ENCODE measurements at regions not wholly inside any gene's neighbourhood (a gene's known extent, or its start where the extent isn't known, plus 50 kb on each side); places are given as distances from the start of the nearest gene placed in this dataset.

DNA sequence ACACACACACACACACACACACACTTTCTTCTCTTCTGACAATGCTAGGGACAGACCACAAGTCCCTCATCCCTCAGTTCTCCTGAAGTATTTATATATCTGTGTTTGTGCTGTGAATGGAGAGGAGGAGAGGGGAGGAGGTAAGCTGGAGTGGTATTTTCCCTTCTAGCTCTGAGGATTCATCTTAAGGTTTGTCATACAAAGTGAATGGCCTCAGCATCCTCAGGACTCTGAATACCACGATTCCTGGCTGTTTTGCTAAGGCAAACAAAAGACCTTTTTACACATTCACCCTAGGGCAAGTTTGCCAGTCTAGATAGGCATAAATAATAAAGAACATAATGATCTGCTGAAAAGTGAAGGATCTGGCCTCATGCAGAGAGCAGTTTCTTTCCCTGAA, 65.7 kb upstream of the CHMP2B start:
- Histone ChIP-seq H3K79me2 (ENCODE audit: control insufficient read depth in 1 of 2, insufficient read depth in 2 of 2, low read length in 2 of 2) (no peaks in the 10 kb centered on the region), H3K9me3 (ENCODE audit: insufficient read depth in 2 of 2, low read depth in 1 of 2, low read length in 1 of 2) (no peaks in the 10 kb centered on the region), H3K9ac (replicated peaks in 1 of 4; ENCODE audit: extremely low read depth in 1 of 4, low read depth in 3 of 4, low read length in 3 of 4) (no peak overlapping the region), H2BK120ac (replicated peaks; ENCODE audit: low read depth, low read length) (no peak overlapping the region), H3K36me3 (ENCODE audit: control insufficient read depth in 2 of 4, insufficient read depth in 4 of 4, low read length in 3 of 4) (no peaks in the 10 kb centered on the region), H3K27me3 (replicated peaks in 1 of 4; ENCODE audit: control insufficient read depth in 3 of 4, extremely low read depth in 1 of 4, insufficient read depth in 3 of 4, low read length in 3 of 4) (no peaks in the 10 kb centered on the region), H4K5ac (ENCODE audit: insufficient read length, low read depth, low read length) (no peak overlapping the region), H3K23ac (ENCODE audit: insufficient read length) (no peak overlapping the region), H3K79me1 (ENCODE audit: low read depth, low read length) (no peaks in the 10 kb centered on the region), H4K8ac (ENCODE audit: extremely low read depth, insufficient read depth, low read length) (no peak overlapping the region), H3K4me1 (replicated peaks in 1 of 4; ENCODE audit: control insufficient read depth in 3 of 4, insufficient read depth in 4 of 4, low read length in 3 of 4) (peaks cover 0 to 9% (median 2%) of the 10 kb centered on the region in 4 experiments; a peak in 2 of 7 replicates), H2BK15ac (ENCODE audit: low read length) (no peak overlapping the region), H2AFZ (ENCODE audit: low read length) (peak overlapping the region; percentile 68), H4K91ac (replicated peaks; ENCODE audit: insufficient read length, low read length) (no peak overlapping the region), H3K56ac (replicated peaks; ENCODE audit: insufficient read length, low read depth, low read length) (no peak overlapping the region), H2BK20ac (ENCODE audit: low read length) (no peak overlapping the region), H3K4ac (replicated peaks; ENCODE audit: insufficient read length, low read depth, low read length) (no peak overlapping the region), H3K4me3 (ENCODE audit: extremely low read depth in 1 of 4, insufficient read depth in 2 of 4, low read depth in 3 of 4, low read length in 4 of 4) (no peak overlapping the region), H4K20me1 (replicated peaks in 1 of 2; ENCODE audit: control insufficient read depth in 1 of 2, insufficient read depth in 2 of 2, low read length in 2 of 2) (no peaks in the 10 kb centered on the region), H3K23me2 (ENCODE audit: low read depth, low read length) (no peaks in the 10 kb centered on the region), H2AK5ac (ENCODE audit: low read depth, low read length) (no peak overlapping the region), H2BK12ac (ENCODE audit: low read depth, low read length) (no peak overlapping the region), H3K4me2 (ENCODE audit: insufficient read depth in 1 of 2, low read depth in 2 of 2, low read length in 2 of 2) (no peak overlapping the region), H2BK5ac (ENCODE audit: low read depth, low read length) (no peak overlapping the region), H3K18ac (ENCODE audit: extremely low read depth, low read length) (no peak overlapping the region), H3K27ac (ENCODE audit: low read depth, low read length) (no peak overlapping the region), H3K14ac (ENCODE audit: insufficient read length) (no peak overlapping the region)
- no peak for TF ChIP-seq SIN3A (conservative IDR thresholded peaks at IDR 0.05 in 1 of 2, IDR thresholded peaks at IDR 0.05 in 1 of 2; ENCODE audit: low read depth in 1 of 2, low read length in 2 of 2)
- TF ChIP-seq BRCA1 (IDR thresholded peaks at IDR 0.05; ENCODE audit: low read depth, low read length), result no peak
- TF ChIP-seq EGR1 (IDR thresholded peaks at IDR 0.05; ENCODE audit: borderline replicate concordance, low read depth, low read length), result no peak
- no peak for TF ChIP-seq ZNF274 (IDR thresholded peaks at IDR 0.05; ENCODE audit: borderline replicate concordance, extremely low read depth, low read length)
- TF ChIP-seq RNF2 (IDR thresholded peaks at IDR 0.05; ENCODE audit: borderline replicate concordance, low read depth, low read length, missing control alignments, poor library complexity, severe bottlenecking), result no peak
- no peak for TF ChIP-seq BCL11A (IDR thresholded peaks at IDR 0.05; ENCODE audit: low read depth in 2 of 2, low read length in 2 of 2)
- TF ChIP-seq PHF8 (conservative IDR thresholded peaks at IDR 0.05; ENCODE audit: low read depth, low read length), result no peak
- no peak for TF ChIP-seq SUZ12 (IDR thresholded peaks at IDR 0.05; ENCODE audit: low read length)
- TF ChIP-seq EP300 (IDR thresholded peaks at IDR 0.05; ENCODE audit: borderline replicate concordance in 1 of 2, low read depth in 2 of 2, low read length in 2 of 2), result no peak
- no peak for TF ChIP-seq ASH2L (IDR thresholded peaks at IDR 0.05; ENCODE audit: low read length)
- TF ChIP-seq CBX8 (IDR thresholded peaks at IDR 0.05; ENCODE audit: borderline replicate concordance, low read depth, low read length), result no peak
- no peak for TF ChIP-seq RBBP5 (IDR thresholded peaks at IDR 0.05; ENCODE audit: borderline replicate concordance, low read depth, low read length)
- no peak for TF ChIP-seq HDAC2 (IDR thresholded peaks at IDR 0.05; ENCODE audit: borderline replicate concordance in 1 of 2, low read depth in 2 of 2, low read length in 2 of 2)
- CTCF ChIA-PET (ENCODE audit: partially characterized antibody), result interaction anchor here (0.8 to 1.6 kb wide), 4 partner anchors 16 to 388 kb away, joined by 3 to 4 read pairs (median 4); no protein-coding TSS in a partner anchor
- FAIRE-seq (no peak), DNase-seq (ENCODE audit: low read depth in 1 of 2, low spot score in 2 of 2) (no peak)
- POLR2A ChIA-PET (ENCODE audit: partially characterized antibody), result no interaction called here
- WGBS, 2 experiments (ENCODE audit: extremely low coverage in 1 of 2, insufficient coverage in 1 of 2, insufficient read length in 1 of 2, insufficient replicate concordance in 2 of 2, low coverage in 1 of 2, low lambda C conversion rate in 2 of 2, missing lambda C conversion rate in 1 of 2), result 78% methylated on average over 1 of the region's 1 CpG; no CpG with 5 or more reads in 1 of the 2 experiments

All from H1 (cell line).